ENCODE measurements at regions not wholly inside any gene's neighbourhood (a gene's known extent, or its start where the extent isn't known, plus 50 kb on each side); places are given as distances from the start of the nearest gene placed in this dataset.

DNA sequence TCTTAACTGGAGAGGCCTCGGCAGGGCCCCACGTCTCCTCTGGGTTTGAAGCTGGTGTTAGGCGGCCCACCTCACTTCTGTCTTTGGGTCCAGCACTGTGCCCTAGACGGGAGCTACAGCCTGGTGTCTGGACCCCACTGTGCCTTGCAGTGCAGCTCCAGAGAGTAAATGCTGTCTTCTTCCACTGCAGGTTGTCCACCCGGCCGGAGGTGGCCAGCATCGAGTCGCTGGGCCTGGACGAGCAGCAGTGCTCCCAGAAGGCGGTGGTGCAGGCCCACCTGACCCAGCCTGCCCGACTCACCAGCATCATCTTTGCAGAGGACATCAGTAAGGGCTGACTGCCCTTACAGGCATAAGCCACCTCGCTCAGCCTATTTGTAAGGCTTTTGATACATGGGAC lies 53.1 kb upstream of the TAMM41 start:
- TF ChIP-seq POLR2AphosphoS5 (IDR thresholded peaks at IDR 0.05; ENCODE audit: insufficient read depth in 1 of 2, low read depth in 1 of 2) = no peak
- no peak for TF ChIP-seq POLR2A (IDR thresholded peaks at IDR 0.05)
- TF ChIP-seq, protein P1, sequence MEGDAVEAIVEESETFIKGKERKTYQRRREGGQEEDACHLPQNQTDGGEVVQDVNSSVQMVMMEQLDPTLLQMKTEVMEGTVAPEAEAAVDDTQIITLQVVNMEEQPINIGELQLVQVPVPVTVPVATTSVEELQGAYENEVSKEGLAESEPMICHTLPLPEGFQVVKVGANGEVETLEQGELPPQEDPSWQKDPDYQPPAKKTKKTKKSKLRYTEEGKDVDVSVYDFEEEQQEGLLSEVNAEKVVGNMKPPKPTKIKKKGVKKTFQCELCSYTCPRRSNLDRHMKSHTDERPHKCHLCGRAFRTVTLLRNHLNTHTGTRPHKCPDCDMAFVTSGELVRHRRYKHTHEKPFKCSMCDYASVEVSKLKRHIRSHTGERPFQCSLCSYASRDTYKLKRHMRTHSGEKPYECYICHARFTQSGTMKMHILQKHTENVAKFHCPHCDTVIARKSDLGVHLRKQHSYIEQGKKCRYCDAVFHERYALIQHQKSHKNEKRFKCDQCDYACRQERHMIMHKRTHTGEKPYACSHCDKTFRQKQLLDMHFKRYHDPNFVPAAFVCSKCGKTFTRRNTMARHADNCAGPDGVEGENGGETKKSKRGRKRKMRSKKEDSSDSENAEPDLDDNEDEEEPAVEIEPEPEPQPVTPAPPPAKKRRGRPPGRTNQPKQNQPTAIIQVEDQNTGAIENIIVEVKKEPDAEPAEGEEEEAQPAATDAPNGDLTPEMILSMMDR (IDR thresholded peaks at IDR 0.05) = no peak
